HG03108 (cell line): ENCODE measurements at regions not wholly inside any gene's neighbourhood (a gene's known extent, or its start where the extent isn't known, plus 50 kb on each side); places are given as distances from the start of the nearest gene placed in this dataset.
"Not testable (repeated sequence)": the region's sequence is repeated elsewhere in the genome, so short reads cannot be mapped to it uniquely, and the experiment has no call there.

Source experiments
- ATAC-seq: cut with Tn5 transposase; IDR thresholded peaks from one replicate; pipeline ENCODE4 v1.9.1; 2021; ENCODE audit warnings: moderate library complexity; ENCODE audit not compliant: unreplicated experiment

GRCh38 chr2:35962585-35963146 lies 392.9 kb upstream of the CRIM1 start:
- no peak for ATAC-seq

DNA sequence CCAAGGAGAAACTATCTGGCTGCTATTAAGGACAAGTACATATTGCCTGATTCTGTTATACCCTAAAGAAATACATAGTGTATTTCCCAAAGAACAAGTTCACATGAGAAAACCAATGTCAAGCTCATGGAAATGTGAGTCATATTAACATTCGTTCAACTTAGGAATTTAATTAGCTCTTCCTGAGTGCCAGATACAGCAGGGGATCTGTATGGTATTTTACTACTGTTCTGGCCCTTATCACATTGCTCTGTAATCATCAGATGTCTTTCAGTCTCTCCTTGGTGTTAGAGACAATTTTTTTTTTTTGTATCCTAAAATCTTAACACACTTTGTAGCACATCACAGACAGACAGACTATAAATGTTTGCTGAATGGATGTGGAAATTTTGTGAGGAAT lies 395.0 kb upstream of the CRIM1 start:
- no peak for ATAC-seq

- ATAC-seq = not testable (repeated sequence)
These were observed 398.5 kb upstream of the CRIM1 start for GRCh38 chr2:35957053-35957452.

DNA sequence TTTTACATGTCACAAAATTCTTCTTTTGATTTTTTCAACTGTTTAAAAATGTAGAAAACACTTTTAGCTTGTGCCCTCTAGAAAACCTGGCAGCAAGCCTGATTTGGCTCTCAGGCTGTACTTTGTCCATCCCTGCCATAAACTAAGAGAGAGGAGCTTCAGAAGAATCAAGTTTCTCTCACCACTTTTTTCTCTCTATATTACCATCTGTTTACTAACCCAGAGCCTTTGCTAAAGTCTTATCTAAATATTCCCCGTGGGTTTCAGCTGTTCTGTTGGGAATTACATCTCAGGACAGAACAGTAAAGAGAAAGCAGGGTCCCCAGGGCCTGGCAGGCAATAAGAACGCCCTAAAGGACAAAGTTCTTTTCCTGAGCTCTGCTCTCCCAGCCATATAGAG lies 409.1 kb upstream of the CRIM1 start:
- ATAC-seq = no peak

DNA sequence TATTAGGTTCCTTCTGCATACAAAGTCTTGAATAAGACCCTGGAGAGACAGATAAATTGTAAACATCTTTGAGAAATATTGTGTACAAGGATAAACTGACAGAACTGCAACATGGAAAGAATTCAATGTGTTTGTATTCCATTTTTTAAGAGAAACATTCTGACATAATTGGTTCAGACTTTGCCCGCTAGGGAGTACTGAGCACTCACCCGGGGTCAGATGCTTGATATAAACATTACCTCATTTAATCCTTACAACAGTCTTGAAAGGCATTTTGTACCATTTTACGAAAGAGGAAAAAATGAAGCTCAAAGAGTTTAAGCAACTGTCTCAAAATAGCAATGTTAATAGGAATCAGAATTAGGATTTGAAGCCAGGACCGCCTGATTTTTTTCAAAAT lies 416.7 kb upstream of the CRIM1 start:
- ATAC-seq = no peak

DNA sequence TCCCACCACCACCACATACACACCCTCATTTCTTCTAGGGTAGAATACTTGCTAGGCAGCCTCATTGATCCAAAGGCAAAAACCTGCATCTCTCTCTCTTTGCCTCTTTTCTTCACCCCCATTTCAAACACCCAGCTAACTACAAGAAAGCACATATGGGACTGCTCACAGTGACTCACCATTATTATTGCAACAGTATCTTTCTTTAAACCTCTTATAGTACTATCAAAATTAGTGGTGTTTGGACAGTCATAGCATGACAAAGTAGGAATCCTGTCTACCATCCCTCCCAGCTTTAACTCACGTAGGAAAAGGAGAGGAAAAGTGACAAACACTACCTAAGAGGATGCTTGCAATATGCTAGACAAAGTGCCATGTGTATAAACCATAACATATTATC lies 422.5 kb upstream of the CRIM1 start:
- ATAC-seq = no peak

DNA sequence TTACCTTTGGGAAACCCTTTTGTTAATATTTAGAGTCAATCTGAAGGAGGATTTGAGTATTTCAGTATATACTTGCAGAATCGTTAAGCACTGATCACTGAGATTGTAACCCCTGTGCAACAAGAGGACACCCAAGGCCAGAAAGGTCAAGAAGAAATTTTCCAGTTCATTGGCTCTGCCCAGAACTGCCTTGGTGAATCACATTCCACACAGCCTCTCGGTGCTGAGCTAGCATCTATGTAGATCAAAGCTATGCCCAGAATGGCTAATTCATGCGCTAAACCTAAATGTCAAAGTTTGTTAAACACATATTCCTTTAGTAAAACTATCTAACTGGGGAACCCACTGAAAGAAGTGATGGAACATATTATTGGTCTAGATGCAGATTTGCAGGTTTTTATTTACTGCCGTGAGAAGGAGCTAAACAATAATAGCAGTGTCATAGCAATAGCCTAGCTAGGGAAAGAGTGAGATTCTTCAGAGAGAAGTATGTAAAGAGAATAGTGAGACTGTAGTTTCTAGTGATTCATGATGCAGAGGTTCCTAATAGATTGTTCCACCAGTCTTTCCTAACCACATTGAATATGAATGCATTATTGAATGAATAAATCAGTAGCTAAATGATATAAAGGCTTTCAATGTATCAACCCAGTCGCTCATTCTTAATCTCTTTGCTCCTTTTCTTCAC lies 423.2 kb upstream of the CRIM1 start:
- ATAC-seq = no peak

GRCh38 chr2:35931626-35932025 lies 424.0 kb upstream of the CRIM1 start:
- no peak for ATAC-seq

GRCh38 chr2:35931115-35931514 lies 424.5 kb upstream of the CRIM1 start:
- no peak for ATAC-seq

DNA sequence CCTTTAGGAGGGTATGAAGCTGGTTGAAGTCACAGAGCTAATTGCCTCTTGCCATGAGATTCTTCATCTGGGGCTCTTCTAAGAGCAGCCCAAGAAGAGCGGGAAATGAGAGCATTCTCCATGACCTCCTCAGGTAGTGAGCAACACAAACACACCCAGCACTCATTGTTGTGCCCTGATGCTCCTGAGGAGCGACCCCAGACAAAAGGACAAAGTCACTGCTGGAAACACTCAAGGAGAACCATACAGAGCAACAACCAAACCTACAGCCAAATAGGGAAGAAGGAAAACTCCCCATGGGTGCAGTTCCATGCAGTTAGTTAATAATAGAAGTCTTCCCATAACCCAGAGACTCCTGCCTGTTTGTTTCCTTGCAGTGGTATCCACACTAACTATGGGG lies 426.0 kb upstream of the CRIM1 start:
- no peak for ATAC-seq

DNA sequence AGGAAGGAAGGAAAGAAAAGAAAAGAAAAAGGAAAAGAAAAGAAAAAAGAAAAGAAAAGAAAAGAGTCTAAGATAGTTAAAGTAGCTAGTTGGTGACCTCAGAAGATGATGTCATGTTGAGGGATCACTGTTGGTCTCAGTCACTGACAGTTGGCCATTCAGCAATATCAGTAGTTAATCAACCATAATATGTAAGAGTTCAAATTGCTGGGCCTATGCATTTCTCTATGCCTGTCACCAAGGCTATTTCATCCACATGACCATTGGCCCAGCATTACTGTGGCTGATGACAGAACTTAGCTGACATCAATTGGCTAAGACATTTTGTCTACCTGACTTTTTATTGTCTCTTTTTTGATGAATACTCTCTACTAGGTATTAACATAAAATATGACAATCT lies 435.5 kb upstream of the CRIM1 start:
- ATAC-seq = no peak

DNA sequence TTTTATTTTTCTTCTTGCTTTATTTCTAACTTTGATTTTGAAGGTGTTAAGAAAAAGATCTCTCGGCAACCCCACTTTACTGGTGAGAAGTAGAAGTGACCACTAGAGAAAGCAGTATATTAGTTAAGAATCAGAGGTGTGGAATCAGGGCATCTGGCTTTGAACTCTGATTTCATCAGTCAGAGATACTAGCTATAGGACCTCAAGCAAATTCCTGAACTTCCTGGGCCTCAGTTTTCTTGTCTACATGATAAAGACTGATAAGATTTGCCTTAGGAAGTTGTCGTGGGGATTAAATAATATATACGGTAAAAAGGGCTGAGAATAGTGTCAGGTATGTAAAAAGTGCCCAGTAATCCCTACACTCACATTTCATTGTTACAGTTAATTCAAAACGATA lies 440.3 kb upstream of the CRIM1 start:
- ATAC-seq = no peak

GRCh38 chr2:35891936-35892335 lies 463.6 kb upstream of the CRIM1 start:
- no peak for ATAC-seq

DNA sequence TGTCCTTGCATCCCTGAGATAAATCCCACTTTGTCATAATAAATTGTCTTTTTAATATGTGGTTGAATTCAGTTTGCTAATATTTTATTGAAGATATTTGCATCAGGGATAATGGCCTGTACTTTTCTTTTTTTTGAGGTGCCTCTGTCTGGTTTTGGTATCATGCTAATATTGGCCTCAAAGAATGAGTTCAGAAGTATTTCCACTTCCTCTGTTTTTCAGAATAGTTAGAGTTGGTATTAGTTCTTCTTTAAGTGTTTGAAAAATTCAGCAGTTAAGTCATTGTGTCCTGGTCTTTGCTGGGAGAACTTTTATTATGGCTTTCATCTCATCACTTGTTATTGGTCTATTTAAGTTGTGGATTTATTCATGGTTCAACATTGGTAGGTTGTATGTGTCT lies 464.1 kb upstream of the CRIM1 start:
- ATAC-seq = no peak

DNA sequence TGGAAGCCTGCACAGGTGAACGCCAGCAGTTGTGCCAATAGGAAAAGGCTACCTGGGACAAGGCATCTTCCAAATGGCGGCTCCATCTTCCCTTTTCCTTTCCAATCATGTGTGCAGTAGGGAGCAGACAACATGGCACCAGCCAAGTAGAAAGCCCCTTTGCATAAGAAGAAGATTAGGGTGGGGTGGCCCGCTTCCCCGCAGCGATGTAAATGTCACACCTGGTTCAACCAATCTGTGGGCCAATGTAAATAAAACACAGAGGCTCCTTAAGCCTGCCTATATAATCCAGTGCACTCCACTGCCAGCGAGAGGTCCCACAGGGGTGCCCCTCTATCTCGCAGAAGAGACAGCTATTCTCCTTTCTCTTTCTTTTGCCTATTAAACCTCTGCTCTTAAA lies 468.4 kb upstream of the CRIM1 start:
- no peak for ATAC-seq

DNA sequence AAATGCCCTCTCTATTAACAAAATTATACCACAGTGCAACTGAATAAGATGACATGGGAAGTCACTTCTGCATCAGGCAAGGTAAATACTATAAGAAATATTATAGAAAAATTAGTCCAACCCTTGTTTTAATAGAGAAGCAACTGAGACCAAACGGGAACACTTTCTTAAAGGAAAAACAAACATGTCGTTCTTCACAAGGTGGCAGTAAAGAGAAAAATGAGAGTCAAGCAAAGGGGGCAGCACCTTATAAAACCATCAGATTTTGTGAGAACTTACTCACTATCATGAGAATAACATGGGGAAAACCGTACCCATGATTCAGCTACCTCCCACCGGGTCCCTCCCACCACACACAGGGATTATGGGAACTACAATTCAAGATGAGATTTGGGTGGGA lies 481.7 kb upstream of the CRIM1 start:
- ATAC-seq = no peak

GRCh38 chr2:35871672-35872071 lies 483.9 kb upstream of the CRIM1 start:
- ATAC-seq = no peak

- no peak for ATAC-seq
These were observed 484.9 kb upstream of the CRIM1 start for GRCh38 chr2:35870713-35871112.

DNA sequence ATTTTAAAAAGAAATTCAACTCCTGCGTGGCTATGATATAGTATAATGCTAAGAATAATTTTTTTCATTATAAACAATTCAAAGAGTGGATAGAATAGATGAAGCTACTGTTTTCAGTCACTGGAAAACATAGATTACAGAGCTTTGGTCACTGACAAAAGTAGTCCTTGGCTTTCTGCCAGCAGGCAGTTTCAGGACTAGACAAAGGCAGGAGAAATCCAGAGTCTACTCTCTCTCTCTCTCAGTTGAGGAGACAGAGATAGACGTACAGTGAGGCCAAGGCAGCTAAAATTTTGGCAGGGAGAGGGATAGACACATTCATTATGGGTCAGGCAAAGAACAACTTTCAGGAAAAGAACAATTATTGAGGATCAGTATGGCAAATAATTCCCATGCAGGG lies 491.4 kb upstream of the CRIM1 start:
- no peak for ATAC-seq

GRCh38 chr2:35858216-35858615 lies 497.4 kb upstream of the CRIM1 start:
- no peak for ATAC-seq

DNA sequence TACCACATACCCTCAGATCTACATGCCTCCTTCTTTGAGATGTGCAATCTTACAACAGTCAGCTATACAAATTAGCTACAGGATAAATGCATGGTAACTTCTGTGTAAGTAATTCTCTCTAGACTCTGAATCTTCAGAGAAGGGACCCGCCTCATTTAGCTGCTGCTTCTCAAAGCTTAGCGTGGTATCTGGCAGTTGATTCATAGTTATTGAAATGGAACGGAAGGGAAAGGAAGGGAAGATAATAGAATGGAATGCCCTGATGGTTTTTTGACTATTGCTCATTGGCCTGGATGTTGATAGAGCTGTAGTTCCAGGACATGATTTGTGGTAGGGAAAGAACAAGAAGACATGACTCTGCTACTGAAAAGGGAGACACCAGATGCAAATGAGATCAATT lies 498.1 kb upstream of the CRIM1 start:
- ATAC-seq = no peak

DNA sequence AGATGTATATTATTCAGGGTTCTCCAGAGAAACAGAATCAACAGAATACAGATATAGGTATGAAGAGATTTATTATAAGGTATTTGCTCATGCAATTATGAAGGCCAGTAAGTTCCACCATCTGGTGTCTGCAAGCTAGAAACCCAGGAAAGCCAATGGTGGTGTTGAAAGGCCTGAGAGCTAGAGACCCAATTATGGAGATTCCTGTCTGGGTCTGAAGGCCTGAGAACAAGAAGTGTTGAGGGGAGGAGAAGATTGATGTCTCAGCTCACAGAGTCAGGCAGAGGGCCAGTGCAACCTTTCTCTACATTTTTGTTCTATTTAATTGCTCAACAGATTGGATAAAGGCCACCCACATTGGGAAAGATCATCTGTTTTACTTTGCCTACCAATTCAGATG lies 524.2 kb upstream of the CRIM1 start:
- no peak for ATAC-seq

DNA sequence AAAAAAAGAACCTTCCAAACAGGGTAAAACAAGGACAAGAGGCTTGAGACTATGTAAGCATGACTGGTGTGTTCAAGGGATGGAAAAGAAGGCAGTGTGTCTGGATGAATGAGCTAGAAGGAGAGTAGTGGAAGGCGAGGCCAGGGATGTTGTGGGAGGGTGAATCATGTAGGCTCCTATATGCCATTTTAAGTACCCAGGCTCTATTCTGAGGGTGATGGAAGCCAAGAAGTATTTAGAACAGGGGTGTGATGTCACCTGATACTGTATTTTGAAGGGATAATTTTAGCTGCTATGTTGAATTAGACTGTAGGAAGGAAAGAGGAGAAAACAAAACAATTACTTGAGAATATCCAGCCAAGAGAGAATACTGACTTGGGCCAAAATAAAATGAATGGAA lies 524.7 kb upstream of the CRIM1 start:
- no peak for ATAC-seq
